Common myeloid progenitor, CD34-positive (primary cell): ENCODE measurements at regions not wholly inside any gene's neighbourhood (a gene's known extent, or its start where the extent isn't known, plus 50 kb on each side); places are given as distances from the start of the nearest gene placed in this dataset.

Source experiments
- CTCF ChIA-PET: fragments of 350-600 bp; sonication (Branson Sonifier 250); formaldehyde crosslinking; loops from one replicate; lab custom pipeline; 2021; ENCODE audit warnings: antibody characterized with exemption; lab: Charles Lee
- POLR2A ChIA-PET: fragments of 350-600 bp; sonication (Branson Sonifier 250); formaldehyde crosslinking; loops from one replicate; lab custom pipeline; 2021; ENCODE audit warnings: antibody characterized with exemption; lab: Charles Lee
- DNase-seq, 3 donors: peaks; one replicate each; pipeline versions ENCODE4 v3.0.0 to v3.0.0-alpha.2; 2013
- H3K27ac ChIP-seq, 2 experiments: 1 replicate in 1 of 2; 2 replicates in 1 of 2; pipeline ENCODE4 v1.7.0; 2013; ENCODE audit warnings: inconsistent platforms in 2 of 2, low read length in 2 of 2, mild to moderate bottlenecking in 2 of 2, low read depth in 1 of 2, moderate library complexity in 1 of 2; ENCODE audit not compliant: severe bottlenecking in 2 of 2, insufficient read depth in 1 of 2, poor library complexity in 1 of 2
- H3K27me3 ChIP-seq, 5 experiments: replicated peaks in 2 of 5; 1 replicate in 3 of 5; 2 replicates in 2 of 5; pipeline versions ENCODE4 v1.6.1 to v1.7.0; 2013; ENCODE audit warnings: low read length in 4 of 5, mild to moderate bottlenecking in 2 of 5, moderate library complexity in 2 of 5, inconsistent platforms in 1 of 5; ENCODE audit not compliant: insufficient read depth in 5 of 5, control insufficient read depth in 4 of 5
- H3K36me3 ChIP-seq, 4 experiments: 1 replicate in 2 of 4; 2 replicates in 2 of 4; pipeline versions ENCODE4 v1.6.1 to v1.7.0; 2013; ENCODE audit warnings: low read length in 3 of 4, control low read depth in 1 of 4, mild to moderate bottlenecking in 1 of 4; ENCODE audit not compliant: control insufficient read depth in 4 of 4, insufficient read depth in 4 of 4
- H3K4me1 ChIP-seq, 4 experiments: 1 replicate in 3 of 4; 2 replicates in 1 of 4; pipeline versions ENCODE4 v1.6.1 to v1.7.1; 2013; ENCODE audit warnings: low read length in 3 of 4, mild to moderate bottlenecking in 3 of 4, control low read depth in 1 of 4, inconsistent platforms in 1 of 4, moderate library complexity in 1 of 4; ENCODE audit not compliant: control insufficient read depth in 4 of 4, insufficient read depth in 4 of 4; ENCODE audit errors: control extremely low read depth in 1 of 4
- H3K4me3 ChIP-seq, 7 experiments: 1 replicate in 4 of 7; 2 replicates in 3 of 7; pipeline versions ENCODE4 v1.5.1 to v1.7.0; 2013; ENCODE audit warnings: mild to moderate bottlenecking in 7 of 7, low read length in 6 of 7, moderate library complexity in 6 of 7, inconsistent platforms in 2 of 7, low read depth in 2 of 7, control low read depth in 1 of 7; ENCODE audit not compliant: insufficient read depth in 4 of 7, control insufficient read depth in 1 of 7; ENCODE audit errors: extremely low read depth in 1 of 7
- H3K9me3 ChIP-seq, 5 experiments: 1 replicate in 4 of 5; 2 replicates in 1 of 5; pipeline versions ENCODE4 v1.6.1 to v1.7.1; 2013; ENCODE audit warnings: low read length in 4 of 5, mild to moderate bottlenecking in 2 of 5, inconsistent platforms in 1 of 5, low read depth in 1 of 5, moderate library complexity in 1 of 5; ENCODE audit not compliant: control insufficient read depth in 4 of 5, insufficient read depth in 2 of 5; ENCODE audit errors: control extremely low read depth in 1 of 5
- WGBS: methylation state at CpG from one replicate; pipeline ENCODE4 v1.1.5; 2013; ENCODE audit not compliant: insufficient coverage; 5-methylcytosine and 5-hydroxymethylcytosine counted together

DNA sequence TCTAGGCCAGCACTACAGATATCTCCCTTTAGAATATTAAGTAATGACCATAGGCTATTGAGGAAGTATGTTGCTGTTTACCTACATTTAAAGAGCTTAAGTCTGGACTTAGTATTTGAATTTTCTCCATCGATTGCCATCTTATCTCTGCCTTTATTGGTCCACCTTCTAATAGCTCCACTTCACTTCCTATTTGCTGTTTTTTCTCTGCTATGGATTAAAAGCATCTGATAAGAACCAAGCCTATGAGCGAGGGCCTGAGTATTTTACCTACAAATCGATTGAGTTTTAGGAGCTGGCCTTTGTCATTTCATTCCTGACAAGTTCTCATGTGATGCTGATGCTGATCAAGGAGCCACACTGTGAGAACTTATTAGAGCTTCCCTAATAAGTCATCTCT lies 52.6 kb upstream of the AKAP13 start:
- Histone ChIP-seq H3K27ac (no peak overlapping the region), H3K27me3 (no peaks in the 10 kb centered on the region), H3K36me3 (no peaks in the 10 kb centered on the region), H3K9me3 (peaks cover 0 to 3% (median 0%) of the 10 kb centered on the region in 5 experiments), H3K4me1 (peaks cover 0 to 32% (median 19%) of the 10 kb centered on the region in 4 experiments), H3K4me3 (no peak overlapping the region)
- WGBS, result 100% methylated on average over 3 of the region's 3 CpGs
- ChIA-PET POLR2A (no interaction called here), CTCF (interaction anchor here (0.6 to 2.1 kb wide), 5 partner anchors 9 to 503 kb away, joined by 3 to 6 read pairs (median 4); no protein-coding TSS in a partner anchor)
- DNase-seq, result no peak

DNA sequence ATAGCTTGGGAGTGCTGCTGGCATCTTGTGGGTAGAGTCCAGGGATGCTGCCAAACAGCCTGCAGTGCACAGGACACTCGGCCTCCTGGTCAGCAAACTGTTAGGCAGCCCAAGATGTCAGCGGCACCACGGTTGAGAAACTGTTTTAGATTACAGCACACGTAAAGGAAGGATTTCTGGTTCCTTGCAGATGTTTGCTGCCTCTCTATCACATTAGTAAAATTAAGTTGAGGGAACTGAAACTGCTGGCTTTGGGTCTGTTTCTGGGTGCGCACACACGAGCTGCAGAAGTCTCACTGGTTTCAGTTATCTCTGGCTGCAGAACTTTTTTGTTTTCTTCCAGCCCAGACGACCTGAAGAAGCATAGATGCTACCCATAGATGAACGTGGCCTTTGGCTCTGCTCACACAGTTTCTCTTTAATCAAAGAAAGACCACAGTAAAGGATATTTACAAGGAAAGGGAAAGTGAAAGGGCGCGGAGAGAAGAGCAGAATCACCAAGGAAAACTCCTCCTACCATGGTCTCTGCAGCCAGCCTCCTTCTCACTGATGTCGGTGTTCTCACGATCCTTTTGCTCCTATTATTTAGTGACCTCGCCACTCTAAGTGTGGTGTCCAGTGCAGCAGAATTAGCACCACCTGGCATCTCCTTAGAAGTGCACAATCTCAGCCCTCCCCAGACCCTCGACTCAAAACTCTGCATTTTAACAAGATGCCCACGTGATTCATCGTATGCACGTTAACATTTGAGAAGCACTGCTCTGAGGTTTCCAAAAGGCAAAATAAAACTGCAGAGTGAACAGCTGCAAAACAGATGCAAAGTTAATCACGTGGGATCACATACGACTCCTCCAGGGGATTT lies 50.6 kb upstream of the AKAP13 start:
- H3K4me3 ChIP-seq, result peak overlapping the region; percentile 26 to 81 (median 70)
- peaks cover 0 to 27% (median 17%) of the 10 kb centered on the region in 4 experiments for H3K4me1 ChIP-seq
- peak; percentile 25 to 65 (median 60) for DNase-seq
- no peaks in the 10 kb centered on the region for H3K36me3 ChIP-seq
- no peaks in the 10 kb centered on the region for H3K9me3 ChIP-seq
- WGBS, result 13% methylated on average over 17 of the region's 19 CpGs
- peak overlapping the region in 1 of 2 experiments; percentile 58 for H3K27ac ChIP-seq
- ChIA-PET CTCF (interaction anchor here (1.2 to 2.2 kb wide), 8 partner anchors 9 to 149 kb away, joined by 3 to 8 read pairs (median 4); no protein-coding TSS in a partner anchor), POLR2A (no interaction called here)
- H3K27me3 ChIP-seq, result no peaks in the 10 kb centered on the region
